GM12878 (cell line): ENCODE measurements at regions not wholly inside any gene's neighbourhood (a gene's known extent, or its start where the extent isn't known, plus 50 kb on each side); places are given as distances from the start of the nearest gene placed in this dataset.

Experiments
- BRCA1 ChIP-seq: IDR thresholded peaks from 2 replicates; pipeline ENCODE4 v1.6.1; 2011; ENCODE audit warnings: low read depth, low read length, improper control_type of control experiment
- CEBPB ChIP-seq, 2 experiments: fragments of 150-350 bp in 1 of 2; IDR thresholded peaks; 2 replicates each; pipeline ENCODE4 v1.6.1; 2012 to 2014; ENCODE audit warnings: low read depth in 2 of 2, low read length in 2 of 2, borderline replicate concordance in 1 of 2, inconsistent platforms in 1 of 2
- ELK1 ChIP-seq: IDR thresholded peaks from 2 replicates; pipeline ENCODE4 v1.6.1; 2012; ENCODE audit warnings: low read depth, low read length, improper control_type of control experiment
- ETV6 ChIP-seq, 2 experiments: fragments of 450-650 bp in 1 of 2; IDR thresholded peaks in 1 of 2; conservative IDR thresholded peaks in 1 of 2; 2 replicates each; pipeline ENCODE4 v1.6.1; 2014; ENCODE audit warnings: antibody characterized with exemption in 1 of 2, borderline replicate concordance in 1 of 2, low read depth in 1 of 2, mild to moderate bottlenecking in 1 of 2, moderate library complexity in 1 of 2
- FOXM1 ChIP-seq: IDR thresholded peaks from 2 replicates; pipeline ENCODE4 v1.6.1; 2012; ENCODE audit warnings: low read depth, mild to moderate bottlenecking, inconsistent platforms, low read length, moderate library complexity
- GABPA ChIP-seq: IDR thresholded peaks from 2 replicates; pipeline ENCODE4 v1.6.1; 2014; ENCODE audit warnings: antibody characterized with exemption, low read depth, mild to moderate bottlenecking, inconsistent platforms
- IKZF2 ChIP-seq, 2 experiments: fragments of 450-650 bp; IDR thresholded peaks; 2 replicates each; pipeline ENCODE4 v1.6.1; 2017; ENCODE audit warnings: mild to moderate bottlenecking in 2 of 2, moderate library complexity in 2 of 2
- RCOR1 ChIP-seq: conservative IDR thresholded peaks from 2 replicates; pipeline ENCODE4 v1.6.1; 2012; ENCODE audit warnings: low read depth, low read length, improper control_type of control experiment
- SPI1 ChIP-seq: IDR thresholded peaks from 2 replicates; pipeline ENCODE4 v1.6.1; 2011; ENCODE audit warnings: low read depth, mild to moderate bottlenecking, low read length, moderate library complexity, borderline replicate concordance; ENCODE audit not compliant: insufficient read depth
- SREBF1 ChIP-seq: IDR thresholded peaks from 2 replicates; pipeline ENCODE4 v1.6.1; 2012; ENCODE audit warnings: mild to moderate bottlenecking, low read length
- TBL1XR1 ChIP-seq: IDR thresholded peaks from 2 replicates; pipeline ENCODE4 v1.6.1; 2012; ENCODE audit warnings: low read depth, low read length, improper control_type of control experiment
- TCF12 ChIP-seq: IDR thresholded peaks from 2 replicates; pipeline ENCODE4 v1.6.1; 2011; ENCODE audit warnings: low read depth, mild to moderate bottlenecking, low read length
- TF ChIP-seq, protein P1 (sequence below): fragments of 150-350 bp; IDR thresholded peaks from 2 replicates; pipeline ENCODE4 v1.6.1; 2014; ENCODE audit warnings: mild to moderate bottlenecking, low read depth, low read length
- TF ChIP-seq, protein P2 (sequence below): fragments of 450-650 bp; formaldehyde crosslinking; IDR thresholded peaks from 2 replicates; pipeline ENCODE4 v1.5.0; 2022; ENCODE audit warnings: mild to moderate bottlenecking, missing genetic modification characterization

- TF ChIP-seq, protein P1, sequence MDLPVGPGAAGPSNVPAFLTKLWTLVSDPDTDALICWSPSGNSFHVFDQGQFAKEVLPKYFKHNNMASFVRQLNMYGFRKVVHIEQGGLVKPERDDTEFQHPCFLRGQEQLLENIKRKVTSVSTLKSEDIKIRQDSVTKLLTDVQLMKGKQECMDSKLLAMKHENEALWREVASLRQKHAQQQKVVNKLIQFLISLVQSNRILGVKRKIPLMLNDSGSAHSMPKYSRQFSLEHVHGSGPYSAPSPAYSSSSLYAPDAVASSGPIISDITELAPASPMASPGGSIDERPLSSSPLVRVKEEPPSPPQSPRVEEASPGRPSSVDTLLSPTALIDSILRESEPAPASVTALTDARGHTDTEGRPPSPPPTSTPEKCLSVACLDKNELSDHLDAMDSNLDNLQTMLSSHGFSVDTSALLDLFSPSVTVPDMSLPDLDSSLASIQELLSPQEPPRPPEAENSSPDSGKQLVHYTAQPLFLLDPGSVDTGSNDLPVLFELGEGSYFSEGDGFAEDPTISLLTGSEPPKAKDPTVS, result no peak
- no peak for TF ChIP-seq IKZF2 (IDR thresholded peaks at IDR 0.05)
- no peak for TF ChIP-seq ETV6 (conservative IDR thresholded peaks at IDR 0.05 in 1 of 2, IDR thresholded peaks at IDR 0.05 in 1 of 2; ENCODE audit: borderline replicate concordance in 1 of 2, low read depth in 1 of 2)
- no peak for TF ChIP-seq ELK1
- TF ChIP-seq RCOR1, result no peak
- no peak for TF ChIP-seq GABPA
- TF ChIP-seq, protein P2, sequence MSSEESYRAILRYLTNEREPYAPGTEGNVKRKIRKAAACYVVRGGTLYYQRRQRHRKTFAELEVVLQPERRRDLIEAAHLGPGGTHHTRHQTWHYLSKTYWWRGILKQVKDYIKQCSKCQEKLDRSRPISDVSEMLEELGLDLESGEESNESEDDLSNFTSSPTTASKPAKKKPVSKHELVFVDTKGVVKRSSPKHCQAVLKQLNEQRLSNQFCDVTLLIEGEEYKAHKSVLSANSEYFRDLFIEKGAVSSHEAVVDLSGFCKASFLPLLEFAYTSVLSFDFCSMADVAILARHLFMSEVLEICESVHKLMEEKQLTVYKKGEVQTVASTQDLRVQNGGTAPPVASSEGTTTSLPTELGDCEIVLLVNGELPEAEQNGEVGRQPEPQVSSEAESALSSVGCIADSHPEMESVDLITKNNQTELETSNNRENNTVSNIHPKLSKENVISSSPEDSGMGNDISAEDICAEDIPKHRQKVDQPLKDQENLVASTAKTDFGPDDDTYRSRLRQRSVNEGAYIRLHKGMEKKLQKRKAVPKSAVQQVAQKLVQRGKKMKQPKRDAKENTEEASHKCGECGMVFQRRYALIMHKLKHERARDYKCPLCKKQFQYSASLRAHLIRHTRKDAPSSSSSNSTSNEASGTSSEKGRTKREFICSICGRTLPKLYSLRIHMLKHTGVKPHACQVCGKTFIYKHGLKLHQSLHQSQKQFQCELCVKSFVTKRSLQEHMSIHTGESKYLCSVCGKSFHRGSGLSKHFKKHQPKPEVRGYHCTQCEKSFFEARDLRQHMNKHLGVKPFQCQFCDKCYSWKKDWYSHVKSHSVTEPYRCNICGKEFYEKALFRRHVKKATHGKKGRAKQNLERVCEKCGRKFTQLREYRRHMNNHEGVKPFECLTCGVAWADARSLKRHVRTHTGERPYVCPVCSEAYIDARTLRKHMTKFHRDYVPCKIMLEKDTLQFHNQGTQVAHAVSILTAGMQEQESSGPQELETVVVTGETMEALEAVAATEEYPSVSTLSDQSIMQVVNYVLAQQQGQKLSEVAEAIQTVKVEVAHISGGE (CRISPR knock-in tag), result no peak
- TF ChIP-seq TCF12, result no peak
- no peak for TF ChIP-seq FOXM1
- no peak for TF ChIP-seq BRCA1
- TF ChIP-seq SREBF1, result no peak
- TF ChIP-seq CEBPB (IDR thresholded peaks at IDR 0.05; ENCODE audit: borderline replicate concordance in 1 of 2, low read depth in 2 of 2, low read length in 2 of 2), result no peak
- TF ChIP-seq TBL1XR1, result no peak
- TF ChIP-seq SPI1, result no peak
These were observed 214.7 kb downstream of the POSTN start (continued) for GRCh38 chr13:37383856-37384370.
